Suprapubic skin (tissue), 3 donors: ENCODE measurements at regions not wholly inside any gene's neighbourhood (a gene's known extent, or its start where the extent isn't known, plus 50 kb on each side); places are given as distances from the start of the nearest gene placed in this dataset.

Experiments
- CTCF ChIP-seq, 2 donors: fragments of 200-600 bp in 1 of 2; fragments of 450-650 bp in 1 of 2; sonication (generic) in 1 of 2; IDR thresholded peaks; one replicate each; pipeline ENCODE4 v1.5.1; 2016 to 2019; ENCODE audit warnings: antibody characterized with exemption in 2 of 2, mild to moderate bottlenecking in 1 of 2, moderate library complexity in 1 of 2
- POLR2A ChIP-seq, 2 donors: fragments of 450-650 bp; IDR thresholded peaks; one replicate each; pipeline ENCODE4 v1.6.1; 2017; ENCODE audit warnings: antibody characterized with exemption in 2 of 2, mild to moderate bottlenecking in 2 of 2, moderate library complexity in 2 of 2

- TF ChIP-seq CTCF (IDR thresholded peaks at IDR 0.05) (no peak), POLR2A (IDR thresholded peaks at IDR 0.05) (no peak)
These were observed 258.8 kb upstream of the GNPDA2 start for GRCh38 chr4:44985152-44985551.
